GM12878 (cell line): ENCODE measurements at regions not wholly inside any gene's neighbourhood (a gene's known extent, or its start where the extent isn't known, plus 50 kb on each side); places are given as distances from the start of the nearest gene placed in this dataset.
A peak's percentile ranks its signal among the peaks of the same experiment; 100 is the strongest.

Source experiments
- ATAC-seq: fragments of 200-7000 bp; cut with Tn5 transposase; 3 replicates; pipeline ENCODE4 v1.9.1; 2020; ENCODE audit warnings: mild to moderate bottlenecking, moderate library complexity
- BruUV-seq: library from RNA; stranded (reverse); fragments of 400-500 nt; replicated peaks from 2 replicates; lab custom pipeline; 2021; lab: Mats Ljungman, UMichigan
- CTCF ChIA-PET: fragments of 300-600 bp; sonication (Branson Sonifier 250); formaldehyde crosslinking; extraction: SDS; loops from one replicate; lab custom pipeline; 2021; ENCODE audit warnings: inconsistent platforms; lab: Yijun Ruan, JAX
- POLR2A ChIA-PET: fragments of 350-600 bp; formaldehyde crosslinking; extraction: SDS; loops from one replicate; lab custom pipeline; 2021; ENCODE audit warnings: inconsistent platforms; lab: Charles Lee
- RAD21 ChIA-PET: fragments of 300-600 bp; sonication (Branson Sonifier 250); formaldehyde crosslinking; loops from one replicate; lab custom pipeline; 2023; ENCODE audit warnings: antibody characterized with exemption; ENCODE audit not compliant: unreplicated experiment; lab: Charles Lee
- SMC1A ChIA-PET: fragments of 300-600 bp; sonication (Branson Sonifier 250); formaldehyde crosslinking; loops from one replicate; lab custom pipeline; 2023; ENCODE audit not compliant: unreplicated experiment, uncharacterized antibody; lab: Charles Lee
- DNase-seq: peaks from one replicate; pipeline ENCODE4 v3.0.0-alpha.2; 2011; ENCODE audit warnings: low read depth, low spot score
- FAIRE-seq: peaks from 3 replicates; lab custom pipeline; 2011; peaks lifted over from hg19 to GRCh38; lab: Jason Lieb, UNC
- H2AFZ ChIP-seq: 2 replicates; pipeline ENCODE4 v1.6.0; 2011; ENCODE audit warnings: low read depth, low read length, control low read depth; ENCODE audit not compliant: control insufficient read depth
- H3K27ac ChIP-seq: 2 replicates; pipeline ENCODE4 v1.5.1; 2011; ENCODE audit warnings: control low read depth; ENCODE audit not compliant: control insufficient read depth, insufficient read depth
- H3K27me3 ChIP-seq, 2 experiments: replicated peaks in 1 of 2; 2 replicates each; pipeline versions ENCODE4 v1.6.0 to v1.6.1; 2011; ENCODE audit warnings: low read length in 1 of 2; ENCODE audit not compliant: control insufficient read depth in 2 of 2, insufficient read depth in 2 of 2
- H3K36me3 ChIP-seq, 2 experiments: 2 replicates each; pipeline ENCODE4 v1.5.1; 2011; ENCODE audit warnings: low read length in 1 of 2; ENCODE audit not compliant: control insufficient read depth in 2 of 2, insufficient read depth in 2 of 2
- H3K4me1 ChIP-seq: 2 replicates; pipeline ENCODE4 v1.6.1; 2011; ENCODE audit warnings: mild to moderate bottlenecking, low read length, moderate library complexity, mixed read lengths; ENCODE audit not compliant: control insufficient read depth, insufficient read depth
- H3K4me2 ChIP-seq: 2 replicates; pipeline ENCODE4 v1.6.0; 2011; ENCODE audit warnings: control low read depth; ENCODE audit not compliant: control insufficient read depth, insufficient read depth
- H3K4me3 ChIP-seq: fragments of 200-600 bp; sonication (generic); 2 replicates; pipeline ENCODE4 v1.5.1; 2016
- H3K79me2 ChIP-seq: 2 replicates; pipeline ENCODE4 v1.6.0; 2011; ENCODE audit warnings: low read length; ENCODE audit not compliant: control insufficient read depth, insufficient read depth
- H3K9ac ChIP-seq: 2 replicates; pipeline ENCODE4 v1.8.0; 2011; ENCODE audit warnings: low read length, control low read depth, mixed read lengths; ENCODE audit not compliant: control insufficient read depth, insufficient read depth
- H3K9me3 ChIP-seq: replicated peaks from 3 replicates; pipeline ENCODE4 v1.5.1; 2011; ENCODE audit warnings: mild to moderate bottlenecking, low read length; ENCODE audit not compliant: control insufficient read depth, insufficient read depth
- H4K20me1 ChIP-seq: 2 replicates; pipeline ENCODE4 v1.6.0; 2011; ENCODE audit not compliant: control insufficient read depth, insufficient read depth
- BCL11A ChIP-seq: IDR thresholded peaks from 2 replicates; pipeline ENCODE4 v1.6.1; 2011; ENCODE audit warnings: low read depth, low read length
- BHLHE40 ChIP-seq, 2 experiments: fragments of 450-650 bp in 1 of 2; IDR thresholded peaks; 2 replicates each; pipeline ENCODE4 v1.6.1; 2011 to 2017; ENCODE audit warnings: low read depth in 2 of 2, borderline replicate concordance in 1 of 2, improper control_type of control experiment in 1 of 2, low read length in 1 of 2, mild to moderate bottlenecking in 1 of 2
- CBX5 ChIP-seq: sonication (generic); IDR thresholded peaks from 2 replicates; pipeline ENCODE4 v1.6.1; 2016; ENCODE audit warnings: low read depth, moderate library complexity, mild to moderate bottlenecking, inconsistent platforms
- EED ChIP-seq: sonication (generic); IDR thresholded peaks from 2 replicates; pipeline ENCODE4 v1.6.1; 2016; ENCODE audit warnings: antibody characterized with exemption, low read depth
- ESRRA ChIP-seq: IDR thresholded peaks from 2 replicates; pipeline ENCODE4 v1.6.1; 2012; ENCODE audit warnings: mild to moderate bottlenecking, low read length, improper control_type of control experiment
- IKZF1 ChIP-seq: fragments of 450-650 bp; conservative IDR thresholded peaks from 2 replicates; pipeline ENCODE4 v1.6.1; 2017; ENCODE audit warnings: antibody characterized with exemption, mild to moderate bottlenecking
- IKZF2 ChIP-seq, 2 experiments: fragments of 450-650 bp; IDR thresholded peaks; 2 replicates each; pipeline ENCODE4 v1.6.1; 2017; ENCODE audit warnings: mild to moderate bottlenecking in 2 of 2, moderate library complexity in 2 of 2
- MXI1 ChIP-seq: fragments of 150-350 bp; IDR thresholded peaks from 2 replicates; pipeline ENCODE4 v1.6.1; 2011; ENCODE audit warnings: low read depth, mild to moderate bottlenecking, inconsistent platforms, low read length, improper control_type of control experiment
- MYC ChIP-seq: IDR thresholded peaks from 2 replicates; pipeline ENCODE4 v1.6.1; 2011; ENCODE audit warnings: mild to moderate bottlenecking, low read length, moderate library complexity, inconsistent platforms; ENCODE audit not compliant: insufficient read depth, insufficient replicate concordance, insufficient read length, severe bottlenecking
- NR2F1 ChIP-seq: fragments of 450-650 bp; conservative IDR thresholded peaks from 2 replicates; pipeline ENCODE4 v1.6.1; 2017; ENCODE audit warnings: mild to moderate bottlenecking
- PAX5 ChIP-seq: IDR thresholded peaks from 2 replicates; pipeline ENCODE4 v1.6.1; 2011; ENCODE audit warnings: low read depth, low read length, borderline replicate concordance
- POLR2A ChIP-seq: IDR thresholded peaks from 2 replicates; pipeline ENCODE4 v1.6.1; 2011; ENCODE audit warnings: low read depth, mild to moderate bottlenecking, low read length
- RELA ChIP-seq: fragments of 450-650 bp; IDR thresholded peaks from 2 replicates; pipeline ENCODE4 v1.8.0; 2014; ENCODE audit warnings: borderline replicate concordance; ENCODE audit not compliant: partially characterized antibody
- RUNX3 ChIP-seq: IDR thresholded peaks from 2 replicates; pipeline ENCODE4 v1.6.1; 2012; ENCODE audit warnings: low read length, inconsistent platforms
- SPI1 ChIP-seq: IDR thresholded peaks from 2 replicates; pipeline ENCODE4 v1.6.1; 2011; ENCODE audit warnings: low read depth, mild to moderate bottlenecking, low read length, moderate library complexity, borderline replicate concordance; ENCODE audit not compliant: insufficient read depth
- ZBTB40 ChIP-seq: fragments of 450-650 bp; IDR thresholded peaks from 2 replicates; pipeline ENCODE4 v1.6.1; 2016; ENCODE audit warnings: mild to moderate bottlenecking, moderate library complexity, borderline replicate concordance
- ZNF274 ChIP-seq: IDR thresholded peaks from one replicate; pipeline ENCODE4 v1.8.0; 2011; ENCODE audit not compliant: insufficient read length, insufficient read depth
- WGBS: methylation state at CpG from one replicate; pipeline ENCODE4 v1.1.6; 2016; ENCODE audit warnings: low lambda C conversion rate; ENCODE audit not compliant: insufficient replicate concordance, insufficient coverage; ENCODE audit errors: missing lambda C conversion rate; 5-methylcytosine and 5-hydroxymethylcytosine counted together
- in situ Hi-C: fragments of 300-500 bp; cut with MboI; formaldehyde crosslinking; loops from 9 replicates; pipeline ENCODE4 v1.14.3; 2018; ENCODE audit warnings: mixed read lengths
- intact Hi-C: fragments of 100-400 bp; cut with micrococcal nuclease; formaldehyde crosslinking; loops from one replicate; pipeline ENCODE4 v1.14.2; 2022; ENCODE audit not compliant: unreplicated experiment

- TF ChIP-seq ZBTB40 (no peak), POLR2A (no peak)
These were observed 530.1 kb downstream of the SOX11 start (continued) for GRCh38 chr2:6222296-6222695.

GRCh38 chr2:6224267-6224666 is 532.1 kb downstream of the SOX11 start:
- DNase-seq (peak; percentile 26), FAIRE-seq (no peak)
- WGBS: 5% methylated on average over 4 of the region's 4 CpGs
- Histone ChIP-seq H2AFZ (peak overlapping the region; percentile 55), H3K4me1 (peaks cover 10% of the 10 kb centered on the region), H4K20me1 (no peaks in the 10 kb centered on the region)
- POLR2A ChIA-PET: no interaction called here
- CTCF ChIA-PET: no interaction called here
- in situ Hi-C loops: no loop called here
- RAD21 ChIA-PET: interaction anchor here (0.7 to 1.3 kb wide), 2 partner anchors 86 to 121 kb away, joined by 3 read pairs; no protein-coding TSS in a partner anchor
- TF ChIP-seq CBX5 (peak; percentile 46; the same call in 1 of the 2 replicates), SPI1 (peak; percentile 33; the same call in 1 of the 2 replicates), NR2F1 (0 out of 2 replicates have a peak, but pooled peaks have one; percentile 25), IKZF1 (0 out of 2 replicates have a peak, but pooled peaks have one; percentile 20), BHLHE40 (IDR thresholded peaks at IDR 0.05; ENCODE audit: borderline replicate concordance in 1 of 2, low read depth in 2 of 2, low read length in 1 of 2) (no peak), MXI1 (no peak), RUNX3 (peak; percentile 30; the same call in 1 of the 2 replicates), RELA (no peak), MYC (no peak), ESRRA (no peak), IKZF2 (IDR thresholded peaks at IDR 0.05) (peak in 1 of 2 experiments; percentile 15; a peak in 1 of 4 replicates), ZNF274 (no peak), PAX5 (peak; percentile 33; the same call in 1 of the 2 replicates), BCL11A (no peak), EED (0 out of 2 replicates have a peak, but pooled peaks have one; percentile 18)
- TF ChIP-seq, all 136 proteins: peak for 8
- Histone ChIP-seq H3K27ac (peak overlapping the region; percentile 25), H3K4me2 (peak overlapping the region; percentile 27), H3K27me3 (no peaks in the 10 kb centered on the region), H3K9me3 (no peaks in the 10 kb centered on the region), H3K36me3 (no peaks in the 10 kb centered on the region), H3K4me3 (no peak overlapping the region), H3K9ac (no peak overlapping the region), H3K79me2 (no peaks in the 10 kb centered on the region)
- SMC1A ChIA-PET: interaction anchor here (1.1 to 2.0 kb wide), 3 partner anchors 10 to 297 kb away, joined by 3 to 7 read pairs (median 5); no protein-coding TSS in a partner anchor
- intact Hi-C loops: loop anchor here (2.0 kb wide), 1 partner anchor 129 kb away; no protein-coding TSS in a partner anchor
- peak; percentile 85 for ATAC-seq
- no TSS peak for BruUV-seq
